ENCODE measurements at regions not wholly inside any gene's neighbourhood (a gene's known extent, or its start where the extent isn't known, plus 50 kb on each side); places are given as distances from the start of the nearest gene placed in this dataset.
"Not testable (repeated sequence)": the region's sequence is repeated elsewhere in the genome, so short reads cannot be mapped to it uniquely, and the experiment has no call there.

GRCh38 chr5:98518754-98519153 is 254.7 kb upstream of the RGMB start:
- in situ Hi-C loops (cut with HindIII; ENCODE audit: low pct_unique_long_range_greater_than_20kb, low sequenced_read_pairs) = no loop called here

GRCh38 chr5:98519571-98519970 is 253.9 kb upstream of the RGMB start:
- no peak for DNase-seq (ENCODE audit: low read depth)
- in situ Hi-C loops (cut with HindIII; ENCODE audit: low pct_unique_long_range_greater_than_20kb, low sequenced_read_pairs) = no loop called here

More at GRCh38 chr5:98518754-98519153, 254.7 kb upstream of the RGMB start:
- DNase-seq (ENCODE audit: low read depth) = no peak

GRCh38 chr5:98521821-98522220 is 251.6 kb upstream of the RGMB start:
- no peak for DNase-seq (ENCODE audit: low read depth)
- in situ Hi-C loops (cut with HindIII; ENCODE audit: low pct_unique_long_range_greater_than_20kb, low sequenced_read_pairs) = no loop called here

- in situ Hi-C loops (cut with HindIII; ENCODE audit: low pct_unique_long_range_greater_than_20kb, low sequenced_read_pairs) = no loop called here
- DNase-seq (ENCODE audit: low read depth) = no peak
These were observed 248.7 kb upstream of the RGMB start for GRCh38 chr5:98524773-98525172.

- no peak for DNase-seq (ENCODE audit: low read depth)
- in situ Hi-C loops (cut with HindIII; ENCODE audit: low pct_unique_long_range_greater_than_20kb, low sequenced_read_pairs) = no loop called here
These were observed 245.6 kb upstream of the RGMB start for GRCh38 chr5:98527846-98528245.

GRCh38 chr5:98529321-98529720 is 244.1 kb upstream of the RGMB start:
- DNase-seq (ENCODE audit: low read depth) = no peak
- in situ Hi-C loops (cut with HindIII; ENCODE audit: low pct_unique_long_range_greater_than_20kb, low sequenced_read_pairs) = no loop called here

- in situ Hi-C loops (cut with HindIII; ENCODE audit: low pct_unique_long_range_greater_than_20kb, low sequenced_read_pairs) = no loop called here
- no peak for DNase-seq (ENCODE audit: low read depth)
These were observed 243.2 kb upstream of the RGMB start for GRCh38 chr5:98530224-98530623.

GRCh38 chr5:98535901-98536300 is 237.6 kb upstream of the RGMB start:
- in situ Hi-C loops (cut with HindIII; ENCODE audit: low pct_unique_long_range_greater_than_20kb, low sequenced_read_pairs) = no loop called here
- DNase-seq (ENCODE audit: low read depth) = no peak

- DNase-seq (ENCODE audit: low read depth) = no peak
- in situ Hi-C loops (cut with HindIII; ENCODE audit: low pct_unique_long_range_greater_than_20kb, low sequenced_read_pairs) = no loop called here
These were observed 233.4 kb upstream of the RGMB start for GRCh38 chr5:98540056-98540455.

GRCh38 chr5:98541641-98542040 is 231.8 kb upstream of the RGMB start:
- in situ Hi-C loops (cut with HindIII; ENCODE audit: low pct_unique_long_range_greater_than_20kb, low sequenced_read_pairs) = no loop called here
- no peak for DNase-seq (ENCODE audit: low read depth)

- in situ Hi-C loops (cut with HindIII; ENCODE audit: low pct_unique_long_range_greater_than_20kb, low sequenced_read_pairs) = no loop called here
- no peak for DNase-seq (ENCODE audit: low read depth)
These were observed 230.0 kb upstream of the RGMB start for GRCh38 chr5:98543490-98543889.

- DNase-seq (ENCODE audit: low read depth); in situ Hi-C loops (cut with HindIII; ENCODE audit: low pct_unique_long_range_greater_than_20kb, low sequenced_read_pairs): not testable (repeated sequence)
These were observed 226.5 kb upstream of the RGMB start for GRCh38 chr5:98546924-98547323.

GRCh38 chr5:98556712-98557111 is 216.8 kb upstream of the RGMB start:
- no peak for DNase-seq (ENCODE audit: low read depth)
- in situ Hi-C loops (cut with HindIII; ENCODE audit: low pct_unique_long_range_greater_than_20kb, low sequenced_read_pairs) = no loop called here

- in situ Hi-C loops (cut with HindIII; ENCODE audit: low pct_unique_long_range_greater_than_20kb, low sequenced_read_pairs) = no loop called here
- no peak for DNase-seq (ENCODE audit: low read depth)
These were observed 215.5 kb upstream of the RGMB start for GRCh38 chr5:98557916-98558315.

- in situ Hi-C loops (cut with HindIII; ENCODE audit: low pct_unique_long_range_greater_than_20kb, low sequenced_read_pairs) = no loop called here
- no peak for DNase-seq (ENCODE audit: low read depth)
These were observed 209.4 kb upstream of the RGMB start for GRCh38 chr5:98563885-98564653.

- no peak for DNase-seq (ENCODE audit: low read depth)
- in situ Hi-C loops (cut with HindIII; ENCODE audit: low pct_unique_long_range_greater_than_20kb, low sequenced_read_pairs) = no loop called here
These were observed 208.6 kb upstream of the RGMB start for GRCh38 chr5:98564836-98565235.

GRCh38 chr5:98568336-98568735 is 205.1 kb upstream of the RGMB start:
- in situ Hi-C loops (cut with HindIII; ENCODE audit: low pct_unique_long_range_greater_than_20kb, low sequenced_read_pairs) = no loop called here
- no peak for DNase-seq (ENCODE audit: low read depth)

- in situ Hi-C loops (cut with HindIII; ENCODE audit: low pct_unique_long_range_greater_than_20kb, low sequenced_read_pairs) = no loop called here
- DNase-seq (ENCODE audit: low read depth) = no peak
These were observed 204.2 kb upstream of the RGMB start for GRCh38 chr5:98569288-98569687.

GRCh38 chr5:98570010-98570409 is 203.5 kb upstream of the RGMB start:
- no peak for DNase-seq (ENCODE audit: low read depth)
- in situ Hi-C loops (cut with HindIII; ENCODE audit: low pct_unique_long_range_greater_than_20kb, low sequenced_read_pairs) = no loop called here

GRCh38 chr5:98570661-98571191 is 202.7 kb upstream of the RGMB start:
- in situ Hi-C loops (cut with HindIII; ENCODE audit: low pct_unique_long_range_greater_than_20kb, low sequenced_read_pairs) = no loop called here
- DNase-seq (ENCODE audit: low read depth) = no peak

All from Caki2 (cell line).